K562 (cell line): ENCODE measurements at regions not wholly inside any gene's neighbourhood (a gene's known extent, or its start where the extent isn't known, plus 50 kb on each side); places are given as distances from the start of the nearest gene placed in this dataset.

Source experiments
- ATAC-seq: fragments of 200-7000 bp; cut with Tn5 transposase; 3 replicates; pipeline ENCODE4 v1.9.1; 2020; ENCODE audit warnings: moderate library complexity
- BruUV-seq: library from RNA; stranded (reverse); fragments of 400-500 nt; replicated peaks from 2 replicates; lab custom pipeline; 2021; lab: Mats Ljungman, UMichigan
- CTCF ChIA-PET: fragments of 300-600 bp; formaldehyde crosslinking; extraction: SDS; loops from one replicate; lab custom pipeline; 2021; ENCODE audit warnings: low intra/inter-chr PET ratio; lab: Yijun Ruan, JAX
- POLR2A ChIA-PET: fragments of 300-600, 350-650 bp; sonication (Branson Sonifier 250); formaldehyde crosslinking; extraction: SDS; loops from one replicate; lab custom pipeline; 2021; ENCODE audit warnings: antibody characterized with exemption, inconsistent platforms; lab: Yijun Ruan, JAX
- DNase-seq, 4 experiments: peaks; one replicate each; pipeline versions ENCODE4 v3.0.0 to v3.0.0-alpha.2; 2011 to 2018; ENCODE audit warnings: low spot score in 3 of 4, mixed read lengths in 3 of 4; ENCODE audit errors: extremely low read depth in 1 of 4
- FAIRE-seq: peaks from 2 replicates; lab custom pipeline; 2011; peaks lifted over from hg19 to GRCh38; lab: Jason Lieb, UNC
- H2AFZ ChIP-seq: 2 replicates; pipeline ENCODE4 v1.6.0; 2011; ENCODE audit warnings: low read depth, low read length, control low read depth, inconsistent platforms
- H3K27ac ChIP-seq: fragments of 200-600 bp; 3 replicates; pipeline ENCODE4 v1.8.0; 2011; ENCODE audit warnings: low read depth, mild to moderate bottlenecking, control low read depth, inconsistent platforms, low read length, moderate library complexity, mixed read lengths; ENCODE audit errors: extremely low read depth
- H3K27me3 ChIP-seq, 2 experiments: fragments of 300-600 bp in 1 of 2; 2 replicates in 1 of 2; 3 replicates in 1 of 2; pipeline versions ENCODE4 v1.6.0 to v1.8.0; 2011; ENCODE audit warnings: inconsistent platforms in 2 of 2, low read length in 2 of 2, mild to moderate bottlenecking in 1 of 2, mixed read lengths in 1 of 2, moderate library complexity in 1 of 2; ENCODE audit not compliant: control insufficient read depth in 2 of 2, insufficient read depth in 2 of 2
- H3K36me3 ChIP-seq: fragments of 300-600 bp; 3 replicates; pipeline ENCODE4 v1.8.0; 2011; ENCODE audit warnings: mild to moderate bottlenecking, low read length, inconsistent platforms; ENCODE audit not compliant: control insufficient read depth, insufficient read depth
- H3K4me1 ChIP-seq, 2 experiments: fragments of 200-600 bp in 1 of 2; replicated peaks in 1 of 2; 2 replicates in 1 of 2; 3 replicates in 1 of 2; pipeline versions ENCODE4 v1.5.1 to v1.8.0; 2011; ENCODE audit warnings: inconsistent platforms in 2 of 2, low read length in 2 of 2, mild to moderate bottlenecking in 1 of 2, mixed read lengths in 1 of 2, moderate library complexity in 1 of 2; ENCODE audit not compliant: control insufficient read depth in 2 of 2, insufficient read depth in 2 of 2
- H3K4me2 ChIP-seq: 2 replicates; pipeline ENCODE4 v1.6.1; 2011; ENCODE audit warnings: low read length, control low read depth, inconsistent platforms, mixed read lengths; ENCODE audit not compliant: insufficient read depth
- H3K4me3 ChIP-seq: fragments of 200-600 bp; sonication (generic), shearing (Covaris generic); 2 replicates; pipeline ENCODE4 v1.5.1; 2016; ENCODE audit warnings: control low read depth, inconsistent platforms
- H3K79me2 ChIP-seq: fragments of 200-600 bp; 3 replicates; pipeline ENCODE4 v1.8.0; 2011; ENCODE audit warnings: low read length, inconsistent platforms; ENCODE audit not compliant: control insufficient read depth, insufficient read depth
- H3K9ac ChIP-seq, 2 experiments: 2 replicates each; pipeline versions ENCODE4 v1.6.0 to v1.6.1; 2011; ENCODE audit warnings: low read depth in 2 of 2, low read length in 2 of 2, control low read depth in 1 of 2, inconsistent platforms in 1 of 2, mild to moderate bottlenecking in 1 of 2, mixed read lengths in 1 of 2; ENCODE audit not compliant: insufficient read depth in 1 of 2
- H3K9me1 ChIP-seq: one replicate; pipeline ENCODE4 v1.6.0; 2011; ENCODE audit warnings: inconsistent platforms, mild to moderate bottlenecking, low read length, moderate library complexity; ENCODE audit not compliant: control insufficient read depth, insufficient read depth
- H3K9me3 ChIP-seq: replicated peaks from 2 replicates; pipeline ENCODE4 v1.5.1; 2011; ENCODE audit warnings: low read depth, low read length, inconsistent platforms; ENCODE audit not compliant: control insufficient read depth, insufficient read depth
- H4K20me1 ChIP-seq: replicated peaks from 2 replicates; pipeline ENCODE4 v1.6.1; 2011; ENCODE audit warnings: low read length, inconsistent platforms, mixed read lengths; ENCODE audit not compliant: control insufficient read depth, insufficient read depth
- BDP1 ChIP-seq: IDR thresholded peaks from 3 replicates; pipeline ENCODE4 v1.6.1; 2011; ENCODE audit not compliant: insufficient read length, insufficient read depth
- CBX5 ChIP-seq: IDR thresholded peaks from 2 replicates; pipeline ENCODE4 v1.6.1; 2014; ENCODE audit warnings: low read depth, borderline replicate concordance
- CHD1 ChIP-seq: fragments of 200-600 bp; sonication (generic); IDR thresholded peaks from one replicate; pipeline ENCODE4 v1.6.1; 2012; ENCODE audit warnings: mild to moderate bottlenecking, moderate library complexity, low read length, inconsistent platforms
- HEY1 ChIP-seq: fragments of 250-450 bp; sonication (Bioruptor Pico); IDR thresholded peaks from 2 replicates; pipeline ENCODE4 v1.5.0; 2020; ENCODE audit warnings: mild to moderate bottlenecking, moderate library complexity, borderline replicate concordance
- MIER1 ChIP-seq: fragments of 450-650 bp; IDR thresholded peaks from 2 replicates; pipeline ENCODE4 v1.6.1; 2016; ENCODE audit warnings: antibody characterized with exemption, mild to moderate bottlenecking, low read depth
- MTA1 ChIP-seq: fragments of 450-650 bp; IDR thresholded peaks from 2 replicates; pipeline ENCODE4 v1.6.1; 2017; ENCODE audit warnings: borderline replicate concordance
- RUNX1 ChIP-seq: sonication (generic); IDR thresholded peaks from 2 replicates; pipeline ENCODE4 v1.6.1; 2016; ENCODE audit warnings: antibody characterized with exemption, low read depth
- WGBS: fragments of 100-300 bp; shearing (Covaris generic); methylation state at CpG from one replicate; pipeline ENCODE4 v1.1.6; 2016; ENCODE audit warnings: low coverage, mixed read lengths; ENCODE audit not compliant: insufficient coverage; ENCODE audit errors: missing lambda C conversion rate; 5-methylcytosine and 5-hydroxymethylcytosine counted together
- in situ Hi-C: fragments of 300-500 bp; cut with MboI; formaldehyde crosslinking; loops from 4 replicates; pipeline ENCODE4 v1.15.0; 2018; ENCODE audit warnings: inconsistent platforms, mixed read lengths
- intact Hi-C: fragments of 100-400 bp; cut with micrococcal nuclease; formaldehyde crosslinking; loops from 2 replicates; pipeline ENCODE4 v1.14.2; 2022
- TF ChIP-seq, protein P1 (sequence below): fragments of 450-650 bp; formaldehyde crosslinking; IDR thresholded peaks from 2 replicates; pipeline ENCODE4 v1.4.0; 2020; ENCODE audit warnings: mild to moderate bottlenecking, moderate library complexity
- TF ChIP-seq, protein P2 (sequence below), 3 experiments: IDR thresholded peaks in 2 of 3; conservative IDR thresholded peaks in 1 of 3; 2 replicates each; pipeline ENCODE4 v1.5.1; 2011 to 2012; ENCODE audit warnings: low read length in 3 of 3, mild to moderate bottlenecking in 3 of 3, control low read depth in 2 of 3, improper control_type of control experiment in 1 of 3, inconsistent platforms in 1 of 3, low read depth in 1 of 3, mixed read lengths in 1 of 3, moderate library complexity in 1 of 3; ENCODE audit not compliant: insufficient read depth in 2 of 3
- TF ChIP-seq, protein P3 (sequence below): fragments of 250-450 bp; sonication (Bioruptor Pico); IDR thresholded peaks from 2 replicates; pipeline ENCODE4 v1.4.0; 2020; ENCODE audit warnings: mild to moderate bottlenecking, moderate library complexity

DNA sequence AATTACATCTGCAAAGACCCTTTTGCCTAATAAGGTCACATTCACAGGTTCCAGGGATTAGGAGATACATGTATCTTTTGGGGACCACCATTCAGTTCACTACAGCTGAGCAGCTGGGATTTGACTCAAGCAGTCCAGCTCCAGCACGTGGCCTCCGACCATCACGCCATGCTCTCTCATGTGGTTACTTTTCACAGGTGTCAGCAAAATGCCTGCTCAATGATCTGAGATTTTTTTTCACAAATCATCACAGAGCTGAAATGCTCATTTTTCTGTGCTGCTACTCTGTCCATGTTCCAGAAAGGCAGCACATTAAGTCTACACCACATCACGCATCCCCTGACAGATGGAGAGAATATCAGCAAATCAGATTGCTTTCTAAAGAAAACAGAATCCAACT, 98.5 kb upstream of the RMDN2 start:
- Histone ChIP-seq H3K27me3 (peaks cover 0 to 3% of the 10 kb centered on the region in 2 experiments; a peak in 2 of 5 replicates), H3K79me2 (no peaks in the 10 kb centered on the region), H4K20me1 (no peaks in the 10 kb centered on the region), H3K27ac (no peak overlapping the region), H3K9me1 (no peaks in the 10 kb centered on the region), H2AFZ (no peak overlapping the region), H3K4me3 (no peak overlapping the region), H3K4me2 (no peak overlapping the region), H3K36me3 (no peaks in the 10 kb centered on the region), H3K9me3 (no peaks in the 10 kb centered on the region), H3K4me1 (no peaks in the 10 kb centered on the region; a peak in 2 of 5 replicates), H3K9ac (no peak overlapping the region)
- no TSS peak for BruUV-seq
- ATAC-seq: no peak
- intact Hi-C loops: no loop called here
- FAIRE-seq: no peak
- DNase-seq: no peak
- ChIA-PET CTCF (no interaction called here), POLR2A (no interaction called here)
- WGBS: 10% methylated on average over 4 of the region's 4 CpGs
- TF ChIP-seq, protein P1, sequence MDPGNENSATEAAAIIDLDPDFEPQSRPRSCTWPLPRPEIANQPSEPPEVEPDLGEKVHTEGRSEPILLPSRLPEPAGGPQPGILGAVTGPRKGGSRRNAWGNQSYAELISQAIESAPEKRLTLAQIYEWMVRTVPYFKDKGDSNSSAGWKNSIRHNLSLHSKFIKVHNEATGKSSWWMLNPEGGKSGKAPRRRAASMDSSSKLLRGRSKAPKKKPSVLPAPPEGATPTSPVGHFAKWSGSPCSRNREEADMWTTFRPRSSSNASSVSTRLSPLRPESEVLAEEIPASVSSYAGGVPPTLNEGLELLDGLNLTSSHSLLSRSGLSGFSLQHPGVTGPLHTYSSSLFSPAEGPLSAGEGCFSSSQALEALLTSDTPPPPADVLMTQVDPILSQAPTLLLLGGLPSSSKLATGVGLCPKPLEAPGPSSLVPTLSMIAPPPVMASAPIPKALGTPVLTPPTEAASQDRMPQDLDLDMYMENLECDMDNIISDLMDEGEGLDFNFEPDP (CRISPR knock-in tag): no peak
- TF ChIP-seq BDP1 (no peak), RUNX1 (no peak), MIER1 (no peak), CBX5 (no peak), MTA1 (no peak), HEY1 (CRISPR knock-in tag) (no peak), CHD1 (no peak)
- TF ChIP-seq, protein P2, sequence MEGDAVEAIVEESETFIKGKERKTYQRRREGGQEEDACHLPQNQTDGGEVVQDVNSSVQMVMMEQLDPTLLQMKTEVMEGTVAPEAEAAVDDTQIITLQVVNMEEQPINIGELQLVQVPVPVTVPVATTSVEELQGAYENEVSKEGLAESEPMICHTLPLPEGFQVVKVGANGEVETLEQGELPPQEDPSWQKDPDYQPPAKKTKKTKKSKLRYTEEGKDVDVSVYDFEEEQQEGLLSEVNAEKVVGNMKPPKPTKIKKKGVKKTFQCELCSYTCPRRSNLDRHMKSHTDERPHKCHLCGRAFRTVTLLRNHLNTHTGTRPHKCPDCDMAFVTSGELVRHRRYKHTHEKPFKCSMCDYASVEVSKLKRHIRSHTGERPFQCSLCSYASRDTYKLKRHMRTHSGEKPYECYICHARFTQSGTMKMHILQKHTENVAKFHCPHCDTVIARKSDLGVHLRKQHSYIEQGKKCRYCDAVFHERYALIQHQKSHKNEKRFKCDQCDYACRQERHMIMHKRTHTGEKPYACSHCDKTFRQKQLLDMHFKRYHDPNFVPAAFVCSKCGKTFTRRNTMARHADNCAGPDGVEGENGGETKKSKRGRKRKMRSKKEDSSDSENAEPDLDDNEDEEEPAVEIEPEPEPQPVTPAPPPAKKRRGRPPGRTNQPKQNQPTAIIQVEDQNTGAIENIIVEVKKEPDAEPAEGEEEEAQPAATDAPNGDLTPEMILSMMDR (IDR thresholded peaks at IDR 0.05 in 2 of 3, conservative IDR thresholded peaks at IDR 0.05 in 1 of 3; ENCODE audit: insufficient read depth in 2 of 3, low read depth in 1 of 3, low read length in 3 of 3): no peak
- TF ChIP-seq, protein P3, sequence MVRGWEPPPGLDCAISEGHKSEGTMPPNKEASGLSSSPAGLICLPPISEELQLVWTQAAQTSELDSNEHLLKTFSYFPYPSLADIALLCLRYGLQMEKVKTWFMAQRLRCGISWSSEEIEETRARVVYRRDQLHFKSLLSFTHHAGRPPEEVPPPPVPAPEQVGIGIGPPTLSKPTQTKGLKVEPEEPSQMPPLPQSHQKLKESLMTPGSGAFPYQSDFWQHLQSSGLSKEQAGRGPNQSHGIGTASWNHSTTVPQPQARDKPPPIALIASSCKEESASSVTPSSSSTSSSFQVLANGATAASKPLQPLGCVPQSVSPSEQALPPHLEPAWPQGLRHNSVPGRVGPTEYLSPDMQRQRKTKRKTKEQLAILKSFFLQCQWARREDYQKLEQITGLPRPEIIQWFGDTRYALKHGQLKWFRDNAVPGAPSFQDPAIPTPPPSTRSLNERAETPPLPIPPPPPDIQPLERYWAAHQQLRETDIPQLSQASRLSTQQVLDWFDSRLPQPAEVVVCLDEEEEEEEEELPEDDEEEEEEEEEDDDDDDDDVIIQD (CRISPR knock-in tag): no peak
- in situ Hi-C loops: no loop called here
